Endothelial cell of umbilical vein (primary cell): ENCODE measurements at regions not wholly inside any gene's neighbourhood (a gene's known extent, or its start where the extent isn't known, plus 50 kb on each side); places are given as distances from the start of the nearest gene placed in this dataset.

Source experiments
- BruUV-seq: library from RNA; stranded (reverse); fragments of 400-500 nt; replicated peaks from 2 replicates; lab custom pipeline; 2021; lab: Mats Ljungman, UMichigan
- CTCF ChIA-PET: fragments of 300-600, 350-600 bp; sonication (Branson Sonifier 250); formaldehyde crosslinking; loops from one replicate; lab custom pipeline; 2021; ENCODE audit warnings: antibody characterized with exemption, inconsistent platforms; lab: Charles Lee
- POLR2A ChIA-PET: fragments of 300-600, 350-600 bp; sonication (Branson Sonifier 250); formaldehyde crosslinking; loops from one replicate; lab custom pipeline; 2021; ENCODE audit warnings: antibody characterized with exemption, inconsistent platforms; lab: Charles Lee
- DNase-seq: peaks from one replicate; pipeline ENCODE4 v3.0.0-alpha.2; 2011; ENCODE audit warnings: low read depth, low spot score
- FAIRE-seq: peaks from 2 replicates; lab custom pipeline; 2011; peaks lifted over from hg19 to GRCh38; lab: Jason Lieb, UNC
- H2AFZ ChIP-seq: 2 replicates; pipeline ENCODE4 v1.6.0; 2012; ENCODE audit warnings: low read depth, low read length, control low read depth, inconsistent platforms
- H3K27ac ChIP-seq: 2 replicates; pipeline ENCODE4 v1.5.1; 2011; ENCODE audit warnings: low read depth, mild to moderate bottlenecking, control low read depth, low read length, moderate library complexity; ENCODE audit not compliant: insufficient read depth
- H3K27me3 ChIP-seq, 2 experiments: 2 replicates each; pipeline versions ENCODE4 v1.6.0 to v1.6.1; 2011; ENCODE audit warnings: low read length in 2 of 2, mixed read lengths in 1 of 2; ENCODE audit not compliant: control insufficient read depth in 2 of 2, insufficient read depth in 2 of 2
- H3K36me3 ChIP-seq, 2 experiments: 2 replicates in 1 of 2; 3 replicates in 1 of 2; pipeline ENCODE4 v1.5.1; 2011; ENCODE audit warnings: low read length in 2 of 2, mild to moderate bottlenecking in 1 of 2, moderate library complexity in 1 of 2; ENCODE audit not compliant: control insufficient read depth in 2 of 2, insufficient read depth in 2 of 2; ENCODE audit errors: extremely low read depth in 1 of 2
- H3K4me1 ChIP-seq: 3 replicates; pipeline ENCODE4 v1.5.1; 2011; ENCODE audit warnings: mild to moderate bottlenecking, low read length; ENCODE audit not compliant: control insufficient read depth, insufficient read depth; ENCODE audit errors: extremely low read depth
- H3K4me2 ChIP-seq: 2 replicates; pipeline ENCODE4 v1.6.1; 2011; ENCODE audit warnings: low read length, control low read depth, mixed read lengths; ENCODE audit not compliant: insufficient read depth
- H3K4me3 ChIP-seq, 3 experiments: fragments of 200-600 bp in 1 of 3; sonication (generic), shearing (Covaris generic) in 1 of 3; replicated peaks in 1 of 3; 2 replicates each; pipeline ENCODE4 v1.5.1; 2011 to 2016; ENCODE audit warnings: control low read depth in 3 of 3, low read length in 3 of 3, mild to moderate bottlenecking in 2 of 3, inconsistent platforms in 1 of 3, low read depth in 1 of 3, moderate library complexity in 1 of 3; ENCODE audit not compliant: insufficient read depth in 1 of 3
- H3K79me2 ChIP-seq: 2 replicates; pipeline ENCODE4 v1.6.0; 2012; ENCODE audit warnings: low read length, inconsistent platforms; ENCODE audit not compliant: control insufficient read depth, insufficient read depth
- H3K9ac ChIP-seq: replicated peaks from 2 replicates; pipeline ENCODE3; 2011; ENCODE audit warnings: low read length, control low read depth; ENCODE audit not compliant: insufficient read depth; ENCODE audit errors: extremely low read depth
- H3K9me1 ChIP-seq: replicated peaks from 3 replicates; pipeline ENCODE4 v1.6.0; 2011; ENCODE audit warnings: mild to moderate bottlenecking, low read length; ENCODE audit not compliant: control insufficient read depth, insufficient read depth; ENCODE audit errors: extremely low read depth
- H3K9me3 ChIP-seq: replicated peaks from 2 replicates; pipeline ENCODE4 v1.5.1; 2012; ENCODE audit warnings: low read length, inconsistent platforms; ENCODE audit not compliant: control insufficient read depth, insufficient read depth
- H4K20me1 ChIP-seq: replicated peaks from 2 replicates; pipeline ENCODE3; 2011; ENCODE audit warnings: mild to moderate bottlenecking, low read length; ENCODE audit not compliant: control insufficient read depth, insufficient read depth; ENCODE audit errors: extremely low read depth
- EZH2 ChIP-seq: IDR thresholded peaks from 2 replicates; pipeline ENCODE4 v1.6.1; 2012; ENCODE audit warnings: borderline replicate concordance, low read depth, mild to moderate bottlenecking, moderate library complexity, low read length, inconsistent platforms; ENCODE audit not compliant: severe bottlenecking
- FOS ChIP-seq: IDR thresholded peaks from 2 replicates; pipeline ENCODE4 v1.6.1; 2011; ENCODE audit warnings: mild to moderate bottlenecking, low read length, moderate library complexity, borderline replicate concordance; ENCODE audit not compliant: insufficient read depth
- GATA2 ChIP-seq: IDR thresholded peaks from 2 replicates; pipeline ENCODE4 v1.7.0; 2011; ENCODE audit warnings: low read depth, mild to moderate bottlenecking, moderate library complexity, mixed read lengths, low read length; ENCODE audit not compliant: insufficient read length, insufficient read depth
- JUN ChIP-seq: IDR thresholded peaks from 2 replicates; pipeline ENCODE4 v1.6.1; 2011; ENCODE audit warnings: borderline replicate concordance, low read depth; ENCODE audit not compliant: insufficient read length, insufficient read depth
- MYC ChIP-seq: IDR thresholded peaks from one replicate; pipeline ENCODE4 v1.6.1; 2011; ENCODE audit warnings: mild to moderate bottlenecking, low read depth, low read length
- POLR2A ChIP-seq: IDR thresholded peaks from 2 replicates; pipeline ENCODE4 v1.6.1; 2012; ENCODE audit warnings: low read depth, mild to moderate bottlenecking, control low read depth, low read length
- dilution Hi-C: fragments of 300-500 bp; cut with MboI; formaldehyde crosslinking; loops from one replicate; pipeline ENCODE4 v1.15.0; 2019; ENCODE audit warnings: low sequenced_read_pairs; ENCODE audit not compliant: extremely low pct_ligation_motif_present
- intact Hi-C: fragments of 100-400 bp; cut with micrococcal nuclease; formaldehyde crosslinking; loops from one replicate; pipeline ENCODE4 v1.10.0; 2022
- TF ChIP-seq, protein P1 (sequence below), 2 donors: IDR thresholded peaks; 1 replicate in 1 of 2; 2 replicates in 1 of 2; pipeline ENCODE4 v1.5.1; 2011; ENCODE audit warnings: low read length in 2 of 2, mild to moderate bottlenecking in 2 of 2, moderate library complexity in 2 of 2, control low read depth in 1 of 2, inconsistent platforms in 1 of 2, low read depth in 1 of 2; ENCODE audit not compliant: insufficient read depth in 1 of 2; ENCODE audit errors: extremely low read depth in 1 of 2

DNA sequence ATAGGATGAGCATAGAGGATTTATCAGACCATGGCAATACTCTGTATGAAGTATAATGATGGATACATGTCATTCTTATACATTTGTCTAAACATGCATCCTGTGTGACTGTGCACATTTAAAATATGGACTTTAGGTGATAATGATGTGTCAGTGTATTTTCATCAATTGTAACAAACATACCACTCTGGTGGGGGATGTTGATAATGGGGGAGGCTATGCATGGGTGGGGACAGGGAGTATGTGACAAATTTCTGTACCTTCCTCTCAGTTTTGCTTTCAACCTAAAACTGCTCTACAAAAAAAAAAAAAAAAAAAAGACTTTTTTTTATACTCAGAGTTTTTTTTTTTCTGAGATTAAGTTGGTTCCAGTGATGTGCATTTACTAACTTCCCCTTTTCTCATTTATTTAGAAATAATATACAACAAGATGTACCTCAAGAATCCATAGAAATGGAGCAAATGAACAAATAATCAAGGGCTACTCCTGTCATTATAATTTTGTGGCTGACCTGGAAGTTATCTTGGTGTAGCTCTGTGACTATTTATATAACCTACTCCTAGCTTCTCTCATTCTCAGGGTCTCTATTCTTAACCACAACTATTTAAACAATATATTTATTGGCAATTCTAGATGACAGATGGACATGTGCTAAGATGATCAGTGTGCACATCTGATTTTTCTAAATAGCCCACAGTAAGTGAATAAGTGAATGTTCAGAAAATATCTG is 108.9 kb upstream of the ITGA4 start:
- intact Hi-C loops (no loop called here), dilution Hi-C loops (no loop called here)
- Histone ChIP-seq H3K36me3 (no peaks in the 10 kb centered on the region), H4K20me1 (no peaks in the 10 kb centered on the region), H3K79me2 (no peaks in the 10 kb centered on the region), H2AFZ (no peak overlapping the region), H3K4me1 (no peaks in the 10 kb centered on the region), H3K9me3 (no peaks in the 10 kb centered on the region), H3K9me1 (no peaks in the 10 kb centered on the region), H3K27me3 (no peaks in the 10 kb centered on the region), H3K9ac (no peak overlapping the region), H3K27ac (no peak overlapping the region), H3K4me3 (no peak overlapping the region), H3K4me2 (no peak overlapping the region)
- no peak for FAIRE-seq
- no peak for DNase-seq
- CTCF ChIA-PET: interaction anchor here (0.6 kb wide), 1 partner anchor 85 kb away, joined by 3 read pairs; no protein-coding TSS in a partner anchor
- no TSS peak for BruUV-seq
- TF ChIP-seq FOS (no peak), JUN (no peak), EZH2 (no peak), GATA2 (no peak), MYC (no peak), POLR2A (no peak)
- TF ChIP-seq, protein P1, sequence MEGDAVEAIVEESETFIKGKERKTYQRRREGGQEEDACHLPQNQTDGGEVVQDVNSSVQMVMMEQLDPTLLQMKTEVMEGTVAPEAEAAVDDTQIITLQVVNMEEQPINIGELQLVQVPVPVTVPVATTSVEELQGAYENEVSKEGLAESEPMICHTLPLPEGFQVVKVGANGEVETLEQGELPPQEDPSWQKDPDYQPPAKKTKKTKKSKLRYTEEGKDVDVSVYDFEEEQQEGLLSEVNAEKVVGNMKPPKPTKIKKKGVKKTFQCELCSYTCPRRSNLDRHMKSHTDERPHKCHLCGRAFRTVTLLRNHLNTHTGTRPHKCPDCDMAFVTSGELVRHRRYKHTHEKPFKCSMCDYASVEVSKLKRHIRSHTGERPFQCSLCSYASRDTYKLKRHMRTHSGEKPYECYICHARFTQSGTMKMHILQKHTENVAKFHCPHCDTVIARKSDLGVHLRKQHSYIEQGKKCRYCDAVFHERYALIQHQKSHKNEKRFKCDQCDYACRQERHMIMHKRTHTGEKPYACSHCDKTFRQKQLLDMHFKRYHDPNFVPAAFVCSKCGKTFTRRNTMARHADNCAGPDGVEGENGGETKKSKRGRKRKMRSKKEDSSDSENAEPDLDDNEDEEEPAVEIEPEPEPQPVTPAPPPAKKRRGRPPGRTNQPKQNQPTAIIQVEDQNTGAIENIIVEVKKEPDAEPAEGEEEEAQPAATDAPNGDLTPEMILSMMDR (IDR thresholded peaks at IDR 0.05; ENCODE audit: extremely low read depth in 1 of 2, insufficient read depth in 1 of 2, low read depth in 1 of 2, low read length in 2 of 2): no peak
- POLR2A ChIA-PET: interaction anchor here (0.7 kb wide), 1 partner anchor 114 kb away, joined by 4 read pairs; no protein-coding TSS in a partner anchor
